Psoas muscle (tissue), 7 donors: ENCODE measurements at regions not wholly inside any gene's neighbourhood (a gene's known extent, or its start where the extent isn't known, plus 50 kb on each side); places are given as distances from the start of the nearest gene placed in this dataset.

Experiments used
- ATAC-seq, 4 donors: fragments of 200-7000 bp; cut with Tn5 transposase; one replicate each; pipeline ENCODE4 v1.9.1; 2020; ENCODE audit warnings: moderate library complexity in 3 of 4, mild to moderate bottlenecking in 2 of 4
- DNase-seq, 2 donors: peaks; one replicate each; pipeline ENCODE4 v3.0.0-alpha.2; 2020
- H3K27ac ChIP-seq: fragments of 200-600 bp; one replicate; pipeline ENCODE4 v1.8.0; 2022
- H3K27me3 ChIP-seq, 3 donors: fragments of 200-600 bp in 1 of 3; one replicate each; pipeline versions ENCODE4 v1.6.1 to v1.8.0; 2013 to 2022; ENCODE audit warnings: low read length in 2 of 3, mild to moderate bottlenecking in 2 of 3, moderate library complexity in 1 of 3; ENCODE audit not compliant: insufficient read depth in 3 of 3
- H3K36me3 ChIP-seq, 2 donors: fragments of 200-600 bp in 1 of 2; one replicate each; pipeline versions ENCODE4 v1.6.1 to v1.8.0; 2013 to 2022; ENCODE audit warnings: low read depth in 1 of 2, mild to moderate bottlenecking in 1 of 2, moderate library complexity in 1 of 2; ENCODE audit not compliant: insufficient read depth in 1 of 2
- H3K4me1 ChIP-seq: fragments of 200-600 bp; one replicate; pipeline ENCODE4 v1.8.0; 2022
- H3K4me3 ChIP-seq: fragments of 200-600 bp; one replicate; pipeline ENCODE4 v1.8.0; 2022; ENCODE audit warnings: mild to moderate bottlenecking
- H3K9me3 ChIP-seq: fragments of 200-600 bp; one replicate; pipeline ENCODE4 v1.8.0; 2022
- WGBS, 3 donors: extraction: QIAGEN DNeasy Blood & Tissue Kit; methylation state at CpG; one replicate each; pipeline versions ENCODE4 v1.1.6 to v1.1.7; 2013; 5-methylcytosine and 5-hydroxymethylcytosine counted together
- intact Hi-C, 2 donors: fragments of 100-400 bp; cut with DNase I; formaldehyde crosslinking; loops; one replicate each; pipeline versions ENCODE4 v1.11.0 to v1.14.2; 2022
- TF ChIP-seq, protein P1 (sequence below): fragments of 200-600 bp; IDR thresholded peaks from one replicate; pipeline ENCODE4 v1.8.0; 2022; ENCODE audit warnings: antibody characterized with exemption
- donor health status: healthy with polysubstance abuse.
- donor health status: DM: no; HTN: no; CAD: no; lungs with moderate emphysema.
- donor health status: Bipolar disorder and iron deficiency.
- donor health status: healthy.
- donor health status: DM: yes; HTN: yes; CAD: no.
- donor health status: DM: no; HTN: no; CAD: no.
- donor health status: DM: yes; HTN: yes; CAD: no.

DNA sequence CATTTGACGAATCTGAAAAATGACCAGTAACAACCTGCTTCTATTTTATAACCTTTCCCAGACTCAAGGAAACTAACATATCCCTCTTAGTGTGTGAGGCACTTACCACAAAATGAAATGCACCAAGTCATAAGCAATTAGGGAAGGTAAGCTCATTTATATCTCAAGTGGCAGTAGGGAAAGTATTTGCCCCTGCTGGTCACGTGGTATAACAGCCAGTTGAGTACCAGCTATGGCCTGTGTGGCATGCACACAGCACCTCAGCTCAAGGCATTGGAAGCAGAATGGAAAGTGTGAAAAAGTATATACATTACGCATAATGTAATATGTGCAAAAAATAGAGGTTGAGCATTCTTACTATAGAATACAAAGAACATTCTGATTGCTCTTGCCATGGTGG lies 178.3 kb upstream of the GYPA start:
- no peaks in the 10 kb centered on the region for H3K36me3 ChIP-seq
- 64 to 66% (median 64%) methylated on average over 3 of the region's 3 CpGs for WGBS, 3 donors
- no peak overlapping the region for H3K4me3 ChIP-seq
- intact Hi-C loops, result no loop called here
- no peak overlapping the region for H3K27ac ChIP-seq
- TF ChIP-seq, protein P1, sequence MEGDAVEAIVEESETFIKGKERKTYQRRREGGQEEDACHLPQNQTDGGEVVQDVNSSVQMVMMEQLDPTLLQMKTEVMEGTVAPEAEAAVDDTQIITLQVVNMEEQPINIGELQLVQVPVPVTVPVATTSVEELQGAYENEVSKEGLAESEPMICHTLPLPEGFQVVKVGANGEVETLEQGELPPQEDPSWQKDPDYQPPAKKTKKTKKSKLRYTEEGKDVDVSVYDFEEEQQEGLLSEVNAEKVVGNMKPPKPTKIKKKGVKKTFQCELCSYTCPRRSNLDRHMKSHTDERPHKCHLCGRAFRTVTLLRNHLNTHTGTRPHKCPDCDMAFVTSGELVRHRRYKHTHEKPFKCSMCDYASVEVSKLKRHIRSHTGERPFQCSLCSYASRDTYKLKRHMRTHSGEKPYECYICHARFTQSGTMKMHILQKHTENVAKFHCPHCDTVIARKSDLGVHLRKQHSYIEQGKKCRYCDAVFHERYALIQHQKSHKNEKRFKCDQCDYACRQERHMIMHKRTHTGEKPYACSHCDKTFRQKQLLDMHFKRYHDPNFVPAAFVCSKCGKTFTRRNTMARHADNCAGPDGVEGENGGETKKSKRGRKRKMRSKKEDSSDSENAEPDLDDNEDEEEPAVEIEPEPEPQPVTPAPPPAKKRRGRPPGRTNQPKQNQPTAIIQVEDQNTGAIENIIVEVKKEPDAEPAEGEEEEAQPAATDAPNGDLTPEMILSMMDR, result no peak
- no peaks in the 10 kb centered on the region for H3K4me1 ChIP-seq
- H3K27me3 ChIP-seq, result no peaks in the 10 kb centered on the region
- no peak for ATAC-seq
- DNase-seq, result no peak
- peaks cover 9% of the 10 kb centered on the region for H3K9me3 ChIP-seq

DNA sequence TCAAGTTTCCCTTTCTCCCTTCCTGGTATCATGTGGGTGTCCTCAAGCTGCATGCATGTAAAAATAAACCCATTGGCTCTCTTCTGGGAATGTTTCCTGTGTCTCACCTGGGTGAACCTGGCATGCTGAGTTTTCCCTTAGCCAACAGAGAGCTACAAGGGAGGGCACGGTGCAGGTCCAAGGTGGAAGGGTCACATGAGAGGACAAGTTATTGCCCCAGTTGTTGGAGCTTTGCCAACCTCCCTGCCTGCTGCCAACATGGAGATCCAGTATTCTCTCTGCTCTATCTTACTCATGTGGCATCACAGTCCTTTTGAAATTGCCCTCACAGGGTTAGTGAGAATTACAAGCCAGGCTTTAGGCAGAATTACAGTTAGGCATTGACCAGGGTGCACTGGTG lies 196.1 kb upstream of the GYPA start:
- ATAC-seq, result no peak
- Histone ChIP-seq H3K36me3 (no peaks in the 10 kb centered on the region), H3K4me3 (no peak overlapping the region), H3K4me1 (no peaks in the 10 kb centered on the region), H3K9me3 (no peaks in the 10 kb centered on the region), H3K27ac (no peak overlapping the region), H3K27me3 (no peaks in the 10 kb centered on the region)
- WGBS, 3 donors, result 20 to 84% (median 67%) methylated on average over 1 of the region's 1 CpG
- TF ChIP-seq, protein P1, result no peak
- DNase-seq, result no peak
- intact Hi-C loops, result no loop called here

DNA sequence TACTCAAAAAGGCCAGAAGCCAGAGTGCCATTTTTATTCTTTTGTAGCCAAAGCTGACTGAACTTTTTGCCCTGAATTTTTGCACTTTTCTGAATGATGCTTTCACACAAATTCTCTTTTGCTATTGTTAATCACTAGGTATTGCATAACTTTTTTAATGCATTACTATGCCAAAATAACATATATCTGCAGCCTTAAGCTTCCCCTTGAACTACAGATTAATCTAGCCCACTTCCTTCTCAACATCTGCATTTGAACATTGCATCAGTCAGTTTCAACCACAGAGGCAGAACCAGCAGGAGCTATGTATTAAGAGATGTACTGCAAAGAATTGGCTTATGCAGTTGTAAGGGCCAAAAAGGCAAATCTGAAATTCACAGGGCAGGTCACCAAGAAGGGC lies 197.6 kb upstream of the GYPA start:
- Histone ChIP-seq H3K27me3 (no peaks in the 10 kb centered on the region), H3K9me3 (no peaks in the 10 kb centered on the region), H3K36me3 (no peaks in the 10 kb centered on the region), H3K4me3 (no peak overlapping the region), H3K27ac (no peak overlapping the region), H3K4me1 (no peaks in the 10 kb centered on the region)
- TF ChIP-seq, protein P1, result no peak
- ATAC-seq, result no peak
- DNase-seq, result no peak
- intact Hi-C loops, result no loop called here

DNA sequence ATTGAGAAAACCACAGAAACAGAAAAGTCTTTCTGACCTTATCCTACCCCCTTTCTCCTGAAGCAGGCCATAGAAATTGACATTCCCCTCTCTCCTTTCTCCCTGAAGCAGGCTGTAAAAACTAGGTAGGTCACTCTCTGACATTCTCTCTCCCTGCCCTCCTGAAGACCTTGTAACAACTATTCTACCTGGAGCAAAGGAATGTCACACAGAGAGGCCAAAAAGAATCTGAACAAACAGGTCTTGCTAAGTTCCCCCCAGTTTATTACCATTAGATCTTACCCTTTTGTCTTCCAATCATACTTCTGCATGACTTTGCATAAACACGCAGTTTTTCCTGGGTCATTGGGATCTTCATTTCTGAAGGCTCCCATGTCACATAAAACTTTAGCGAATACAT lies 198.3 kb upstream of the GYPA start:
- H3K27ac ChIP-seq, result no peak overlapping the region
- H3K4me3 ChIP-seq, result no peak overlapping the region
- DNase-seq, result no peak
- H3K9me3 ChIP-seq, result no peaks in the 10 kb centered on the region
- intact Hi-C loops, result no loop called here
- 95 to 99% (median 96%) methylated on average over 2 of the region's 2 CpGs for WGBS, 3 donors
- no peaks in the 10 kb centered on the region for H3K4me1 ChIP-seq
- H3K36me3 ChIP-seq, result no peaks in the 10 kb centered on the region
- TF ChIP-seq, protein P1, result no peak
- H3K27me3 ChIP-seq, result no peaks in the 10 kb centered on the region
- no peak for ATAC-seq

DNA sequence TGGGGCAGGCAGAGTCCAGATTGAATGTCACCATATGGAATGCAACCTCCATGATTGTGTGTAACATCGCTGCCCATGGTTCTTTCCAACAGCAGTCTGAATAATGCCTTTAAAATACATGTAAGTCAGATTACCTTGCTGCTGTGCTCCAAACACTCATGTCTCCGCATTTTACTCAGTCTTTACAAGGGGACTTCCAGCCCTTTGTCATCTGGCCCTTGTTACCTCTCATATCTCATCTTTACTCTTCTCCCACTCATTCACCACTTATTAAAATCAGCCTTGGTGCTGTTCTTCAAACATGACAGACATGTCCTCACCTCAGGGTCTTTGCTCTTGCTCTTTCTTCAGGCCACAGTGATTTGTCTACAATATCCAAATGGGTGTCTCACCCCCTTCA lies 200.4 kb upstream of the GYPA start:
- TF ChIP-seq, protein P1, result no peak
- Histone ChIP-seq H3K4me1 (no peaks in the 10 kb centered on the region), H3K4me3 (no peak overlapping the region), H3K36me3 (no peaks in the 10 kb centered on the region), H3K27me3 (no peaks in the 10 kb centered on the region), H3K27ac (no peak overlapping the region), H3K9me3 (no peaks in the 10 kb centered on the region)
- 91 to 98% (median 96%) methylated on average over 2 of the region's 2 CpGs for WGBS, 3 donors
- no peak for DNase-seq
- intact Hi-C loops, result no loop called here
- no peak for ATAC-seq
